NCI-H526 treated with DMSO at 0.1 percent for 48 hours (cell line): ENCODE measurements at regions not wholly inside any gene's neighbourhood (a gene's known extent, or its start where the extent isn't known, plus 50 kb on each side); places are given as distances from the start of the nearest gene placed in this dataset.
"Not testable (repeated sequence)": the region's sequence is repeated elsewhere in the genome, so short reads cannot be mapped to it uniquely, and the experiment has no call there.

Experiments used
- DNase-seq: peaks from one replicate; lab custom pipeline; 2025; lab: John Stamatoyannopoulos, UW

GRCh38 chr9:42377530-42378417, 194.3 kb downstream of the SPATA31A6 start:
- DNase-seq, result not testable (repeated sequence)

GRCh38 chr9:42378418-42378815, 195.0 kb downstream of the SPATA31A6 start:
- DNase-seq, result no peak

GRCh38 chr9:42379602-42380001, 196.1 kb downstream of the SPATA31A6 start:
- DNase-seq, result not testable (repeated sequence)

GRCh38 chr9:42384585-42384984, 201.1 kb downstream of the SPATA31A6 start:
- not testable (repeated sequence) for DNase-seq

- DNase-seq, result not testable (repeated sequence)
Observed at GRCh38 chr9:42385574-42386120, 202.2 kb downstream of the SPATA31A6 start.

- DNase-seq, result no peak
Observed at GRCh38 chr9:42386477-42386876, 203.0 kb downstream of the SPATA31A6 start.

GRCh38 chr9:42388146-42388690, 204.8 kb downstream of the SPATA31A6 start:
- no peak for DNase-seq

GRCh38 chr9:42388846-42389245, 205.4 kb downstream of the SPATA31A6 start:
- no peak for DNase-seq

GRCh38 chr9:42392773-42393455, 209.5 kb downstream of the SPATA31A6 start:
- DNase-seq, result not testable (repeated sequence)

GRCh38 chr9:42396318-42396717, 212.9 kb downstream of the SPATA31A6 start:
- DNase-seq, result no peak

- not testable (repeated sequence) for DNase-seq
Observed at GRCh38 chr9:42397336-42397735, 213.9 kb downstream of the SPATA31A6 start.

GRCh38 chr9:42402919-42403318, 219.5 kb downstream of the SPATA31A6 start:
- DNase-seq, result not testable (repeated sequence)

GRCh38 chr9:42409581-42409980, 226.1 kb downstream of the SPATA31A6 start:
- DNase-seq, result not testable (repeated sequence)

- DNase-seq, result not testable (repeated sequence)
Observed at GRCh38 chr9:42412354-42412753, 228.9 kb downstream of the SPATA31A6 start.

GRCh38 chr9:42414865-42415264, 231.4 kb downstream of the SPATA31A6 start:
- not testable (repeated sequence) for DNase-seq

GRCh38 chr9:42419652-42420051, 236.2 kb downstream of the SPATA31A6 start:
- not testable (repeated sequence) for DNase-seq

- not testable (repeated sequence) for DNase-seq
Observed at GRCh38 chr9:42420324-42420723, 236.9 kb downstream of the SPATA31A6 start.

- DNase-seq, result not testable (repeated sequence)
Observed at GRCh38 chr9:42421630-42422029, 238.2 kb downstream of the SPATA31A6 start.

GRCh38 chr9:42430674-42431615, 247.5 kb downstream of the SPATA31A6 start:
- not testable (repeated sequence) for DNase-seq

GRCh38 chr9:42431616-42432010, 248.2 kb downstream of the SPATA31A6 start:
- DNase-seq, result not testable (repeated sequence)
